ENCODE measurements at regions not wholly inside any gene's neighbourhood (a gene's known extent, or its start where the extent isn't known, plus 50 kb on each side); places are given as distances from the start of the nearest gene placed in this dataset.

DNA sequence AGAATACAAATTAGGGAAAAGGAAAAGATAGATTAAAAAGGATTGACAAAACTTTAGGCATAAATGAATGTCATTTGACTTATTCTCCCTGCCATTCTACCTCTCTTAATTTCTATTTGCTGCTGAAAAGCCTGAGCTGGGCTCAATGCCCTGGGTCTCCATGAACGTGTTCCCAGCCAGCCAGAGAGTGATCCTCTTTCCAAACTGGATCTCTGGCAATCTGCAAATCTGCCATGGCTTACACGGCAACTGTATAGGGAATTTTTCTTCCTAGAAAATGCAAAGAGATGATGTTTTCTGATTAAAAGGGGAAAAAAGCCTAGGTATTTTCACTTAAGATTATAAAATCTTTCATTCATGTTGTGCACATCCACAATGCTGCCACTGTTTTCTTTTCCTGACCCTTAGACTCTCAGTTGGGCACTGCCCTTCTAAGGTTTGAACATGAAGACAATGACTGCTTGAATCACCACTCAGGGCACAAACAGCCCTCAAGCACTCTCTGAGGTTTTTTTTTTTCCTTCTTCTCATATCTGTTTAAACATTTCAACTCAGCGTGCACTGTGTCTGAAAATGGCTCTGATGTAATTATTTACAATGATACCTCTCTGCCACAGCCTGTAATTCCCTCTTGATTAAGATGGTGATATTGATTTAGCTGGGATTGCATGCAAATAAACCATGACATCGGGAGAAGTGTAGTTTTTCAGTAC is 60.3 kb downstream of the DACT1 start:
- no peak for DNase-seq (ENCODE audit: low read depth in 4 of 4, low spot score in 2 of 4)

DNA sequence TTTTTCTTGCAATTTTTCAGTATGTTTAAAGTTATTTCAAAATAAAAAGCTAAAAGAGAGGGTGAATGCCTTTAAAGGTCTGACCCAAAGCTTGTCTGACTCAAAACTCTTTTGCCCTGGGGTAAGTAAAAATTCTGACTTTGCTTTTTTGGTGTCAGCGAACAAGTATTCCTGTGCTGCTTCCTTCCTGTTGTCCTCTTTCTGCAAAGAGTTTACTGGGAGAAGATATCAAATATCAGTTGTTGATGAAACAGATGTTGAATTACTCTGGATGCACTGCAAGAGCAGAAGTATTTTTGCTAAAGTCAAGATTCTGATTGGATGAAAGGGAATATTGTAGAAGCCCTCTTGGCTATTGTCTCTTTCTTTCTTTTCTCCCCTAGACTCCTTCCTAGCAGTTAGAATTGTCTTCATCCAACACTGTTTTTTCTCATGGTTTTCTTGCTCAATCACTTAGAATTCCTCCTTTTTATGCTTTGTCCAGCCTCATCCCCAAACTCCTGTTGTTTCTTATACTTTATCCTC is 62.0 kb downstream of the DACT1 start:
- no peak for DNase-seq (ENCODE audit: low read depth in 4 of 4, low spot score in 2 of 4)

DNA sequence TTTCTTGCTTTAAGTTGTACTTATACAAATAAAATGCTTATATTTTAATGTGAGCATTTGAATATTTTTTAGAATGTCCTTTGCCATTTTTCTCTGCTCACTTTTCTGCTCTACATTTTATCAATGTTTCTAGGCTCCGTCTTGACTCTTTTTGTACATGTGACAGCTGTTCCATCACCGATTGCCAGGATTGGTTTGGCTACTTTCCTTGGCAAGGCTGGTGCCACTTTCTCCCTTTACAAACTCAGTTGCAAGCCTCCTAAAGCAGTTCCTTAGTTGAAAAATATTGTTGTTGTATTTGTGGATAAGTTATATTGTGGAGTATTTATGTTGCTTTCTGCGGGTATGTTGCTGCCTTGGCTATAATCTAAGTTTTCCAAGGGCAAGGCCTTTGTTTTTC is 63.4 kb downstream of the DACT1 start:
- DNase-seq (ENCODE audit: low read depth in 4 of 4, low spot score in 2 of 4) = no peak

DNA sequence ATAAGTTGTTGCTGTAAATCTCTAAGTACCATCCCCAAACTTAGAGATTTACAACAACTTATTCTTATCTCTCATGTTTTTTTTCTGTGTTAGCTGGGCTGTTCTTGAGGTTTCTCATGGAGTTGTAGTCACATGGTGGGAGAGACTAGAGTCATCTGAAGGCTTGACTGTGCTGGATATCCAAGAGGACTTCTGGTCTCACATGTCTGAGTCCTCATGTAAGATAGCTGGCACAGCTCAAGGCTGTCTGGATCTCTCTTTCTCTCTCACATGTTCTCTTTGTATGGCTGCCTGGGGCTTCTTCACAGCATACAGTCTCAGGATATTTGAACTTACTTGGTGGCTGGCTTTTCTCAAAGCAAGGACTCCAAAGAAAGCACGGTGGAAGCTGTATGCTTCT is 63.8 kb downstream of the DACT1 start:
- no peak for DNase-seq (ENCODE audit: low read depth in 4 of 4, low spot score in 2 of 4)

DNA sequence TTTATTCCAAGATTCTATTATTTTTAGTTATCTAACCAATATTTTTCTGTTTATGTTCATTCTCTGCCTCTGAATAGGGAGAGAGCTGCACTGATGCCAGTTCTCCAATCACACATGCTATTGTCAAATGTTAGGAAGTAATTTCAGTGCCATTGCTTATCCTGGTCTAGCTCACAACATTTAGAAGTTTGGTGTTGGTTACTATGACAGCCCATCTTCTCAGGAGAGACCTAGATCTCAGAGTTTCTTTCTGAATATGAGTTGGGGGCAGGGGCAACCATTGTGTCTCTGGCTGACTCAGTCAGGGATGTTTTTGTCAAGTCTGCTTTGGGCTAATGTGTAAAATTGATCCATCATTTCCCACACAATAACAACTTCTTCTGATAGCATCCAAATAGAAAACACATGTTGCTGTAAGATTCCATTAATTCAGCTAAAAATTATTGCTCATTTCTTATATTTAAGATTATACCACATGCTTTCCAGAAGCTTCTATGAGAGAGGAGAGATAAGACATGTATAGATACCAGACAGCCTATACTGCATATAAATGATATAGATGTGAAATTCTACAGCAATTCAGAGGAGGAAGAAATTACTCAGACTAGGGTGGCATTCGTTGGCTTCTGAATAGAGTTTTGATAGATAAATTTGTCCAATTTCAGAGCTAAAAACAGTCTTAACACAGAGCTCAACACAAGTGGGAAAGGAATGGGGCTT is 64.8 kb downstream of the DACT1 start:
- DNase-seq (ENCODE audit: low read depth in 4 of 4, low spot score in 2 of 4) = no peak

DNA sequence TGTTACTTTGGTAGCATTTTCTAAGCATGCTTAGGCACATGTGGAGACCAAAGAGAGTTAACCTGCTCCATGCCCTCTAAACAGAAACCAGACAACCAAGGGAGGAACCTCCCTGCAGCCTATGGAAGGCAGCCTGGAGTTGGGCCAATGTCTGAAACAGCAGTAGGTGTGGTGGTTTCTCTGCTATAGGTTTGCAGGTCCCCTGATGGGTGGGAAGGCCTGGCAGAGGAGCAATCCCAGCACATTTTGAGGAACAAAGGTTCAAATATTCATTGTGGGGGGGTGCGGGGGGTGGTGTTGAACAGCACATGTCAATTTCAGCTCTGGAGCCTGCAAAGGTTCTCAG is 65.4 kb downstream of the DACT1 start:
- DNase-seq (ENCODE audit: low read depth in 4 of 4, low spot score in 2 of 4) = no peak

DNA sequence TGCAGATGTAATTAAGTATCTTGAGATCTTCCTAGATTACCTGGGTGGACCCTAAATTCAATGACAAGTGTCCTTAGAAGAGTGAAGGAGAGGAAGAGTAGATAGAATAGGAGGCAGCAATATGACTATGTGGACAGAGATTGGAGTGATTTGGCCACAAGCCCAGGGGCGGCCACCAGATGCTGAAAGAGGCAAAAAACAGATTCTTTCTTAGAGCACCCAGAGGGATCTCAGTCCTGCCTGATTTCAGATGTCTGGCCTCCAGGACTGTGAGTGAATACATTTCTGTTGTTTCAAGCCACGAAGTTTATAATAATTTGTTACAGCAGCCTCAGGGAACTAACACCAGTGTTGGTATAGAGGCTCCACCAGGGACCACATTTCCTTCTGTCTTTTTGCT is 67.3 kb downstream of the DACT1 start:
- no peak for DNase-seq (ENCODE audit: low read depth in 4 of 4, low spot score in 2 of 4)

DNA sequence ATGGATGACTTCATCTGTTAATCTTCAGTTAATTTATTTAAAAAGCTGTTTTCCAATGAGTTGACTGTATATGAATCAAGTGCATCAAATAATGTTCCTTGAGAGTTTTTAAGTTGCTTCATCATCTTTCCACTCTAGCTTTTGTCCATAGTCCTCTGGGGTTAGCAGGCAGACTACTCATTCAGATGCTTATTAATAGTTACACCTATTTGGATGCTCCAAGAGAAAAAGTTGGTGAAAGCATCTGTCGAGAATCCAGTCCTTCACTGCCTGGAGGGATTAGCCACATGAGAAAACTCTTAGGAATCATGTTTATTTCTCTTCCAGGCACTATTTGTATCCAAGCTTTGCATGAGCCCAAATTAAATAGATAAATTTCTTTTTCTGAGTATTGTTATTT is 70.2 kb downstream of the DACT1 start:
- DNase-seq (ENCODE audit: low read depth in 4 of 4, low spot score in 2 of 4) = no peak

DNA sequence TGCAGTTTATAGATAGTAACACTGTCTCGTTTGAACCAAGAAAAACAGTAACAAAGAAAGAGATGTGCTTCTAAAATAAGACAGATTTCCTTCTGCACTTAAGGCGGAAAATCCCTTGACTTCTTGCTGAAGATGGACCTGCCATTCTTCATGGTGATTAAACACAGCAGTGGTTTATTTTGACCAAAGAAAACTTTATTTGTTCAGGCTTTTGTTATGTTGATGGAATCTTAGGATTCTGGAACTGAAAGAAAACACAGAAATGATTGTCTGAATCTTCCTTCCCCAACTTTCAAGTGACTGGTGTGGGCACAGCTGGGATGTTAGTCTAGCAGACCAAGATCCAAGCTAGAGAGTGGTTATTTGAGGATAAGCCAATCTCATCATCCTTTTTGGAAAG is 72.2 kb downstream of the DACT1 start:
- no peak for DNase-seq (ENCODE audit: low read depth in 4 of 4, low spot score in 2 of 4)

DNA sequence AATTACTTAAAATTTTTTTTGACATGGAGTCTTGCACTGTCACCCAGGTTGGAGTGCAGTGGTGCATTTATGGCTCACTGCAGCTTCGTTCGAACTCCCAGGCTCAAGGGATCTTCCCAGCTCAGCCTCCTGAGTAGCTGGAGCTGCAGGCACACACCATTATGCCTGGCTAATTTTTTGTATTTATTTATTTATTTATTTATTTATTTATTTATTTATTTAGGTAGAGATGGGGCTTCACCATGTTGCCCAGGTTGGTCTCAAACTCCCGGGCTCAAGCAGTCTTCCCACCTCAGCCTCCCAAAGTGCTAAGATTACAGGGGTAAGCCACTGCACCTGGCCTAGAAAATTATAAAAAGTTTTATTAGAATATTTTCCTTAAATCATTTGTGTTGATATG is 73.6 kb downstream of the DACT1 start:
- no peak for DNase-seq (ENCODE audit: low read depth in 4 of 4, low spot score in 2 of 4)

DNA sequence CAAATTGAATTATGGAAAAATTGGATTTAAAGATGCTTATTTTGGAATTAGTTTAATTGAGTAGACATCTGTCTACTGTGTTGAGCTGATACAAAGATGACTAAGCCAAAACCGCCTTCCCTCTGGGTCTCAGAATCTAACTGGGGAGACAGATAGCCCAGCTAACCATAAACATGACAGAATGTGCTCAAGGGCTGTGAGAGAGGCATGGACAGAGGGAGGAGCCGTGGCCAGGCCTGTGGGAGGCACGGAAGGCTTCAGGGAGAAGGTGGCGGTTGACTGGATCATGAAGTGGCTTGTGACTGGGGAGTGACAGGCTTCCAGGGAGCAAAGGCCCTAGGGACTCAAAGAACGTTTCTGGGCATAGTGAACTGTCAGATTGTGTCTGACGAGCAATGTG is 74.6 kb downstream of the DACT1 start:
- DNase-seq (ENCODE audit: low read depth in 4 of 4, low spot score in 2 of 4) = no peak

DNA sequence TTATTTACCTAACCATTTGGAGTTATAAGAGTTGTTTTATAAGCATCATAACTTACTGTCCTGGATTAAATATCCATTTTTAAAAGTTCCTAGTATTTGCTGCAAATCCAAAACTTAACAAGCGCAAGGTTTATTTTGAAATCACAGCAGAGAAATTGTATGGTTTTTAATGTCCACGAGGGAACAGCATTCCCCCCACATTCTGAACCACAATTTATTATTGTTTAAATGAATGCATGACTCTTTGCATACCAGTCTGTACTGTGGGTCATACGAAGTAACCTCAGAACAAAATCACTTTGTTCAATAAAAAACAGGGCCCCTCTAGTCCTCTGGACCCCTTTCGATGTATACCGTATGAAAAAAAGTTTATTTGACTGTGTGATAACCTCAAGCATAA is 75.9 kb downstream of the DACT1 start:
- DNase-seq (ENCODE audit: low read depth in 4 of 4, low spot score in 2 of 4) = no peak

DNA sequence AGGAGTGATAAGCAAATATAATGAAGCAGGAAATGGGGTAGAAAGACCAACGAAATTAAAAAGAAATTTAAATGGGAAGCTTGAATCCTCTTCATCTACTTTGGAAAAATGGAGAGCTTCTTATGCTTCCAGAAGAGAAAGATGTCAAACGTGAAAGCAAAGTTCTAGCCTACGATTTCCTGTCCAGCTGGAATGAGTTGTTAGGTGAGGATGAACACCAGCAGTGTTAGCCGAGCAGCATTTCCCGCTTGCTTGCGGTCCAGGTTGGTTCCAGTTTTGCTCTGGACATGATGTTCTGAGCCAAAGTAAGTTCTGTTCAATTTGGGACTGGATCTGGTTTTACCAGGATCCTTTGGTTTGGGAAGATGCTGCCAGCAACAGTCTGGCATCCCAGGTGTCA is 78.9 kb downstream of the DACT1 start:
- no peak for DNase-seq (ENCODE audit: low read depth in 4 of 4, low spot score in 2 of 4)

DNA sequence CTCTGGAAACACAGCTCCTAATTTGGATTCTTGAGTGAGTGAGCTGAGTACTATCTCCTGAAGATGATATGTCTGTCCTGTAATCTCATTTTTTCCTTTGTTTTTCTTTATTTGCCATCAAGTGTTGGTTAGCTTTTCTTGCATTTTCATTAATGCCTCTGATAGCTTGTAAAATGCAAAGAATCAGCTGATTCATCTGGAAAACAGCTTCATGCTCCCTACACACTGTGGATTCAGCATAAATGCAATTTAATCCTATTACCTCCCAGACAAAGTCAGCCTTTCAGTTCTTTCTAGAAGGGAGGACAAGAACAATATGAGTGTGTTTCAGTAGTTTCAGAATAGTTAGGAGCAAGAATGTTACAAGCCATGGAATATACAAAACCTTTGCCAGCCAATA is 79.4 kb downstream of the DACT1 start:
- no peak for DNase-seq (ENCODE audit: low read depth in 4 of 4, low spot score in 2 of 4)

DNA sequence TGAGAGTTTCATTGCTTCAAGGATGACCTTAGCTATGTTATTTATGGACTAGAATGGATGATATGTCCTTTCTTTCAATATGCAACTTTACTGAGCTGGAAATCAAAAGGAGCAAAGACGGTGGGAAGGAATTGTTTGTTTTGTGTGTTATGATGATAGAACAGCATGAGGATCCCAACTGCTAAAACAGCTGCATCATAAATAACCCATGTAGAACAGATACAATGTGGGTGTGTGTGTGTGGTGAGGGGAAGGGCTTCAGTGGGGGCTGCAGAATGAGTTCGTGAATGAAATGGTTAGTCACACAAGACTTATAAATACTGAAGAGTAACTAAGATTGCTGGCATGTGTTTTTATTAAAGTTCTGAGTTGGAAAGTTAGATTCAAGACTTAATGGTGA is 80.1 kb downstream of the DACT1 start:
- DNase-seq (ENCODE audit: low read depth in 4 of 4, low spot score in 2 of 4) = no peak

DNA sequence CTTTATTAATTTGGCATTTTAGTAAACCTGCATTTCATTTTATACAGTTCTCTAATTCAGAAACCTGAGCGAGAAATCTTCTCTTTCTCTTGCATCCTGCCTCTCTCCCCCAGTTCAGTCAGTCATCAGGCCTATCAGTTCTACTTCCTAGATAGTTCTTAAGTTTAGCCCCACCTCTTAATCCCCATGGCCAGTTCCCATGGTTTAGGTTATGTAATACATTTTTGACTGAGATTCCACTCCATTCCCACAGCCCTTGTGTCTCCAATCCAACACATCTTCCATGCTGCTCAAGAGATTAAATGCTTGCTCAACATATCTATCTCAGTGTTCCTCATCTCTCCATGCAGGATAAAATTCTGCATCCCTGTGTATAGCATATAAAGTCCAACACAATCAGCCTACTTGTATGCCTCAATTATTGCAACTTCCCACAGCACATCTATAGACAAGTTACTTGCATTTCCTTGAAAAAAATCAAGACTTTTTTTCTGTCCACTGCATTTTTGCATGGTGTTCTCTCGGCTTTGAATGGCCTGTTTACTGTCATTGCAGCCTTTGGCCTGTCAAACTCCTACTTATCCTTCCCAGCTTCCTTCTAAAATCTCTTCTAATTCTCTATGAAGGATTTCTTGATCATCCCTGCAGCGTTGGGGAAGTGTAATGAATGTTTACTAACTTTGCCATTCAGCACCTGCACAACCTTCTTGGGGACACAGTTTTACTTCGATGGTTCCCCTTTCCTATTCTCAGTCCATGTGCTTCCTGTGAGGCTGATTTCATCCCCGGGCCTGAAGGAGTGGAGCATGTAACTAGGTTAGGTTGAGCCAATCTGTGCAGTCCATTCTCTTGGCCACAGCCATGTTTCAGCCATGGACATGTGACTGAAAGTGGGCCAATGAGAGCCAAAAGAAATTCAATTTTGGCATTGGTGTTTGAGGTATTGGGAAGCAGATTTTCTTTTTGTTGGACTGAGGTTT is 80.8 kb downstream of the DACT1 start:
- no peak for DNase-seq (ENCODE audit: low read depth in 4 of 4, low spot score in 2 of 4)

DNA sequence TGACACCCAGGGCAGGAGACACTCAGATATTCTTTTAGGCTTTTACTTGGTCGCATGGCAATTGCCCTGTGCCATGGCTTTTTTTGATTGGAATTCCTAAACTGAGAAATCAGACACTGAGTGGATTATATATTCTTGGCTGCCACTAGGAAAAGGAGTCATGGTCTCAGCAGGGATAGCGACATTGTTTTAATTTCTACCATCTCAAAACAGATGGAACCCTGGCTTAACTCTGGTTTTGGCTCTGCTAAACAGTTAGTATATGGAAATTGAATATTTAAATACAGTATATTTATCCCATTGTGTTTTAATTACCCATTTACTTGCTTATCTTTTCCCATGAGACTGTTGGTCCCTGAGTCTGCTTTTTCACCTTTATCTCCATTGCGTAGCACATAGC is 84.0 kb downstream of the DACT1 start:
- no peak for DNase-seq (ENCODE audit: low read depth in 4 of 4, low spot score in 2 of 4)

DNA sequence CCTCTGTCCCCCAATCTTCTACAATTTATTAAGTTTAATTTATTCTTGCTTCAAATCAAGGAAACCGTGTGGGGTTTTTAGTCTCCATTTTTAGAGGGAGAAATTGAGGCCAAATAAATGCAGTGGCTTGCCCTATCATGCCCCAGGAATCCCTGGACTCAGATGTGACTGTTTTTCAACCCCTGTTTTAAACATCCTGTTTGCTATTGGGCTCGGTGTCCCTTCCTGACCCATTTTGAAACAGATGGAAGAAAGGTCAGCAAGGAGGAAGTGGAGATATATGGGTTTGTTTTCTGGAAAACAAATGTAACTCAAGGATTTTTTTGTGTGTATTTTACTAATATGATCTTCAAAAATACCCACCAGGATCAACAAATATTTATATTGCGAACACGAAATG is 84.7 kb downstream of the DACT1 start:
- DNase-seq (ENCODE audit: low read depth in 4 of 4, low spot score in 2 of 4) = no peak

DNA sequence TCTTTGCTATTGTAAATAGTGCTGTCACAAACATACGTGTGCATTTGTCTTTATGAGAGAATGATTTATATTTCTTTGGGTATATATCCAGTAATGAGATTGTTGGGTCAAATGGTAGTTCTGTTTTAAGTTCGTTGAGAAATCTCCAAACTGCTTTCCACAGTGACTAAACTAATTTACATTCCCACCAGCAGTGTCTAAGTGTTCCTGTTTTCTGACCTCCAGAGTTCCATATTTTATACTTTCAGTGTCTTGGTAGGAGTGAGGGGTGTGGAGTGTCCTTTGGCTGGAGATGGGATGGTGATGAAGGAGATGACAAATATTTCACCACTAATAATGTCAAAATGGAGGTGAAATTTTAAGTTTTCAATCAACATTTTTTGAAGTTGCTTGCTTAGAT is 86.4 kb downstream of the DACT1 start:
- no peak for DNase-seq (ENCODE audit: low read depth in 4 of 4, low spot score in 2 of 4)

DNA sequence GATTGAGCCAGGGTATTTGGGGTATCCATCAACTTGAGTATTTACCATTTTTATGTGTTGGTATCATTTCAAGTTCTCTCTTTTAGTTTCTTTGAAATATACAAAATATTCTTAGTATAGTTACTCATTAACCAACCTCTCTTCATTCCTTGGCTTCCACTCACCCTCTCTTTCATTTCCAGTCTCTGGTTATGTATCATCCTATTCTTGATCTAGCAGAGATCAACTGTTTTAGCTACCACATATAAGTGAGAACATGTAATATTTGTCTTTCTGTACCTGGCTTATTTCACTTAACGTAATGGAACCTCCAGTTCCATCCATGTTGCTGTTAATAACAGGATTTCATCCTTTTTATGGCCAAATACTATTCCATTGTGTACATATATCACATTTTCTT is 86.9 kb downstream of the DACT1 start:
- no peak for DNase-seq (ENCODE audit: low read depth in 4 of 4, low spot score in 2 of 4)

DNA sequence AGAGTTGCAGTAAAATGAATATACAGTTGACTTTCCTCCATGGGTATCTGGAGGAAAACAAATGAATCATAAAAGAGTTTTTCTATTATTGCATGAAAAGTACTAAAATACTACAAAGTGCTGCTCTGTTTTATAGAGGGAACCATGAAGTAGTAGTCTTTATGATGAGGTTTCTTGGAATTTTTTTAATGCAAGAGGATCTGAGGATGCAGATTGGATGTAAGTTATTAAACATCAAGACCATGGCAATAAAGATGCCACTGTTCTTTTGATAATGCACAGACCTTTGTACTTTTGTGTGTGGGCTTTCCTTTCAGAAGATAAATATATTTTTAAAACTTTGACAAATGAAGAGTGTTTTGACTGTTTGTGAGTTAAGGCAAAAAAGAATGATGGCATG is 87.5 kb downstream of the DACT1 start:
- no peak for DNase-seq (ENCODE audit: low read depth in 4 of 4, low spot score in 2 of 4)

Data from left renal cortex interstitium (tissue), 4 donors.